IPS-NIHi7 (cell line): ENCODE measurements at regions not wholly inside any gene's neighbourhood (a gene's known extent, or its start where the extent isn't known, plus 50 kb on each side); places are given as distances from the start of the nearest gene placed in this dataset.

Experiments
- DNase-seq: peaks from one replicate; pipeline ENCODE4 v3.0.0; 2012; ENCODE audit warnings: mixed read lengths; ENCODE audit errors: extremely low spot score

DNA sequence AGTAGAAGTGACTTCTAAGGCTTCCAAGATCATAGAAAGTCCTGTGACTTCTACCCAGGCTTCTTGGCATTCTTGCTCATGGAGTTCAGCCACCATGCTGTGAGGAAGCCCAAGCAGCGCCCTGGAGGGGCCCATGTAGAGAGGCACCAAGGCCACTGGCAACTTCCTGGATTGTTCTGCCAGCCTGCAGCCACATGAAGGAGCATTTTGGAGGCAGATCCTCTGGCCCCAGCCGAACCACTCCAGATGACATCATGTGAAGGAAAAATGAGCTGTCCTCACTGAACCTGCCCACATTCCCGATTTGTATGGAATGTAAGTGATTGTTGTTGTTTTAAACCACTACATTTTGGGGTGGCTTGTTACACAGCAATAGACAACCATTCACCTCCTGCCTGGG is 51.5 kb upstream of the MNX1 start:
- DNase-seq = no peak

DNA sequence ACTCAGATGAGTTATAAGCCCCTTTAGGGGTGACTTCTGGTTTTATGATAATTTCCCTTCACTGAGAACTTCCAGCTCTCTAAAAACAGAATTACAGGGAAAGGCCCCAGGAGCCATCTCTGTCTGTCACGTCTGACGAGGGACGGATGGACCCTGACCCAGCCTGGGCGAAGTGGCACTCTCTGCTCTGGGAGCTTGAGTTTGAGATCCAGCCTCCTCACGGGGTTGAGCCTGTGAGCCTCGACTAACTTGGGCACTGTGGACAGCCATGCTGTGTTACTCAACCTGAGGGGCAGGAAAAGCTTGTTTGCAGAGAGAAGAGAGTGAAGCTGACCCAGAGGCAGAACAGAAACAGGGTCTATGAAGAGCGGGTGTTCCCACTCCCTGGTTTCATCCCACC is 54.6 kb upstream of the MNX1 start:
- DNase-seq = no peak

DNA sequence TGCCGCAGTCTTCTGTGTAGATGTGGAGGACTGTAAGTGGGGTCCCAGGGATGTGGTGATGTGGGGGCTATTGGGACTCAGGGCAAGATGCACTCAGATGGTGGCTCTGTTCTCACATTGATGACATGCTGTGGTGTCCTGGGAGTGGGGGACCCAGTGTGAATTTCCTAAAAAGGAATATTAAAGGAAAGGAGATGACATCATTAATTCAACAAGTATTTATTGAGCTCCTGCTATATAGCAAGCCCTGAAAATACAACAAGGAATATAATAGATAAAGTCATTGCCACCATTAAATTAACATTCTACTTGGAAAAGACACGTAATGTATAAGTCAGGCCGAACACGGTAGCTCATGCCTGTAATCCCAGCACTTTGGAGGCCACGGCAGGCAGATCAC is 61.9 kb upstream of the MNX1 start:
- no peak for DNase-seq

DNA sequence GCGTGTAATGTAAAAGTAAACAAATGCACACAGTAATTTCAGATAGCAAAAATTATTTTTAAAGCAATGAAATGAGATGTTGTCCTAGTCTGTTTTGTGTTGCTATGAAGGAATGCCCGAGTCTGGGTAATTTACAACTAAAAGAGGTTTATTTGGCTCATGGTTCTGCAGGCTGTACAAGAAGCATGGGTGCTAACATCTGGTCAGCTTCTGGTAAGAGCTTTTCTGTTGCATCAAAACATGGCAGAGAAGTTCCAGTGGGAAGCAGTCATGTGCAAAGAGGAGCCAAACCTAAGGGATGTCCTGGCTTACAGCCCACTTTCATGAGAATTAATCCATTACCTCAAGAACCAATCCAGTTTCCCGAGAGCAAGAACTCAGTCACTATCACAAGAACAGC is 62.9 kb upstream of the MNX1 start:
- no peak for DNase-seq

DNA sequence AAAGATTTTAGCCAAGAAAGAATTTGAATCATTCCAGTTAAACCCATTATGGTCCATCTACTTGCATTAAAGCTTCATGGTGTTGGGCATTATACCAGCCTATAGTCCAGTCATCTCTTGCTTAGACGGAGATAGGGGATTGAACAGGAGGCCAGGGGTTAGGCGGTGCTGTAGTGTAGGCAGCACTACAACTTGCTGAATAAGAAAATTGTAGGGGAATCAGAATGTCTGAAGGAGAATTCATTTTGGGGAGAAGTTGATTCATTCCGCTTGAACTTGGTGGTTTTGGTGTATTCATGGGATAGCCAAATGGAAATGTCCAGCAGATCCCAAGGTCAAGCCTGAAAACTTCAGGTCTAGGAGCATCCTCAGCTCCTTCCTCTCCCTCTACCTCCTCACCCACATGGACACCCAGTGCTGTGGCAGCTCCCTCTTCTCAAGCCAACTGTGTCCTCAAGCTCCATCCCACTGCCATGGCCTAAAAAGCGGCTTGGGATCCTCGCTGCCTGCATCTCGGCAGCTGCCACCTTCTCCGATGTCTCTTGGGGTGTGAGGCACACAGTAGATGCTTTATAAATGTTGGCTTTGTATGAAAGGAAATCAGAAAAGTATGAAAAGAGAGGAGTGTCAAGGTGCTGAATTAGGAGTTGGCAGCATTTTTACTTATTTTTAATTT is 63.6 kb upstream of the MNX1 start:
- DNase-seq = no peak

DNA sequence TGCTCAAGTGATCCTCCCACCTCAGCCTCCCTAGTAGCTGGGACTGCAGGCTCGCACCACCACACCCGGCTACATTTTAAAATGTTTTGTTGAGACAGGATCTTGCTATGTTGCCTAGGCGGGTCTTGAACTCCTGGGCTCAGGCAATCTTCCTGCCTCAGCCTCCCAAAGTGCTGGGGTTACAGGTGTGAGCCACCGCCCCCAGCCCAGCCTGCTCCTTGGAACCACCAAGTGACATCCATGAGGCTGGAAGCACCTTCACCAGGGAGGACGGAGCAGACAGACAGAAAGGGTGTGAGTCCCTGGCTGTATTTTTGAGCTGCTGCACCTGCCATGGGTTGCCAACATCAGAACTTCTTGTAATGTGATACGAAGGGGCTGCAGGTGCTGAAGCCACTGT is 62.3 kb upstream of the UBE3C start:
- no peak for DNase-seq

DNA sequence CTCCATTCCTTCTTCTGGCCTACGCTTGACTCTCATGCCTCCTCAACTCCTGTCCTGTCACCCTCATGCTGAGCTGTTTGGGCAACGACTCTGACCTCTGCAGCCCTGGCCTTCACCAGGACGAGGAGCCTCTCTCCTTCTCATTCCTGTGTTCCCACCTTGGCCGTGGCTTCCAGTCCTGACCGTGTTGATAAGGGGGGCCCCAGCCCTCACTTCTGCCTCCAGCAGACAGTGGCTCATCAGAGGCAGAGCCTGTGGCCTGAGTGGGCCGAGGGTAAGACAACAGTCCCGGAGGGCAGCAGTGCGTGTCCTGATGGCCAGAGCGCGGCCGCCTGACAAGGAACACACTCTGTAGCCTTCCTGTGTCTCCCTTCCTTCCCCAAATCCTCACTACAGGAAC is 61.7 kb upstream of the UBE3C start:
- no peak for DNase-seq

DNA sequence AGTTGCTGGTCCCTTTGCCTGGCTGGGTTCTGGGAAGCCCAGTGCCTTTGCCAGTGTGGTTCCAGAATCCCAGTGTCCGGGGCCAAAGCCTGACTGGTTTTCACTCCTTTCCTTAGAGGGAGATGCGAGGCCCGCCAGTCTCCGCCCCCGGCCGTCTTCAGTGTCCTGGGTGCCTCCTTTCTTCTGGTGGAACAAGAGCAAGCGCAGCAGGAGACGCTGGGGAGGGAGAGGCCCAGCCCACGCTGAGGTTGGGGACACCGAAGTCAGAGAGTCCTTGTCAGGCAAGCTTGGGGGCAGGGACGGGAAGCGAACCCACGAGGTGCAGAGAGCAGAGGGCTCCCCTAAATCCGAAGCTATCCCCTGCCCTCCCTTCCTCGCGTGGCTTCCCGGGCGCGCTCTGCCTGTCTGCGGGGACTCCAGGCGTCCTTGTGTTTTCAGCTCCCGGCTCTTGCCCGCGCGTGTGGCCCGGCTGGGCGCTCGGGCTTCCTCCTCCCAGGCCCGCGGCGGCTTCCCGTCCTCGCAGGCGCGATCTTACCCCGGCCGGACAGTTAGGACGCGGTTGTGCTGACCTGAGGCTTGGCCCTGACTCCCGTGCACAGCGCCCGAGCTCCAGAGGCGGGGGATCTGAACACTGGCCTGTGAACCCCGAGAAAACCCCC is 60.6 kb upstream of the UBE3C start:
- peak; percentile 70 for DNase-seq

DNA sequence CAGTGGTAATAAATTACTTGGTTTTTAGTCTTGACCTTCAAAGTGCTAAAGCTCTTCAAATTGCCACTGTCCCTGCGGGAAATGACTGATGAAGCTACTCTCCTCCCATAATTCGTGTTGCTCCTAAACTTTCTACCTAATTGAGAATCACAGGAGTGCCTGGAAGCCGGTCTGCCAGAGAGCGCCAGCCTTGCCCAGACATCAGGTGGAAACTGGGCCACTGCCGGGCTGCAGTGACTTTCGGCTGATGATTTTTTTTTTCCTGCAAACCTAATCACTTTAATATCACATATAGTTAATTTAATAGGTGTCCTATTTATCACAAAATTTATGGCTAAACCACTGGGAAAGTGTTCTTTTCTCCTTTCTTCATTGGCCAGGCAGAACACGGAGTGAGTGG is 59.6 kb upstream of the UBE3C start:
- DNase-seq = no peak

DNA sequence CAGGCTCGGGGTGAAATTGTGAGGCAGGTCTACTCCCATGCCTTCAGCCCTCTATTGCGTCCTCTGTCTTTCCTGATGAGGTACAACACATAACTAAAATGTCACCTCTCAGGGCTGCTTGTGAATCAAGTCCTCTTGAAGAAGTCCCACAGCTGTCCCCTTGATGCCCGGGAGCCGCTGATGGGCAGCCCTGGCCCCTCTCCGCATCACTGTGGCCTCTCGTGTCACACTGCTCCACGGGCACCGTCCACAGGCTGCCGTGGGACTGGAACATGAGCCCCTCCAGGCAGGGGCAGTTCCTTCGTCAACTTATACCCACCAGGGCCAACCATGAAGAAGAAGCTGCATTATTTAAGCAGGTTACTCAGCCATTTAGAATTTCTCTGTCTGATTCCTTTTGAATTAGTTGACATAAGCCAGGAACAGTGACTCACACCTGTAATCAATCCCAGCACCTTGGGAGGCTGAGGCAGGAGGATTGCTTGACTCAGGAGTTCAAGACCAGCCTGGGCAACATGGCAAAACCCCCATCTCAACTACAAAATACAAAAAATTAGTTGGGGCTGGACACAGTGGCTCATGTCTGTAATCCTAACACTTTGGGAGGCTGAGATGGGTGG is 58.5 kb upstream of the UBE3C start:
- DNase-seq = no peak

DNA sequence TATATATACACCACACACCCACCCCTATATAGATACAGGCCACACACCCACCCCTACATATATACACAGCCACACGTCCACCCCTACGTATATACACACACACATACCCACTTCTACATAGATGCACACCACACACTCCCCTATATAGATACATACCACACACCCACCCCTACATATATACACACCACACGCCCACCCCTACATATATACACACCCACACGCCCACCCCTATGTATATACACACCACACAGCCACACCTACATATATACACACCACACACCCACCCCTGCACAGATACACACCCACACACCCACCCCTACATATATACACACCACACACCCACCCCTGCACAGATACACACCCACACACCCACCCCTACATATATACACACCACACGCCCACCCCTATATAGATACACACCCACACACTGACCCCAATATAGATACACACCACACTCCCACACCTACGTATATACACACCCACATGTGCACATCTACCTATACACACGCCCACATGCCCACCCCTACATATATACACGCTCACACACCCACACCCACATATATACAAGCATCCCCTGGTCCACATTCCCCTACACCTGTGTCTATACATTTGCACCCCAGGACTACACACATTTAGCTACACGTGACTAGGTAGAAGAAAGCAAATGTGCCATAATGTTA is 52.1 kb upstream of the UBE3C start:
- no peak for DNase-seq

DNA sequence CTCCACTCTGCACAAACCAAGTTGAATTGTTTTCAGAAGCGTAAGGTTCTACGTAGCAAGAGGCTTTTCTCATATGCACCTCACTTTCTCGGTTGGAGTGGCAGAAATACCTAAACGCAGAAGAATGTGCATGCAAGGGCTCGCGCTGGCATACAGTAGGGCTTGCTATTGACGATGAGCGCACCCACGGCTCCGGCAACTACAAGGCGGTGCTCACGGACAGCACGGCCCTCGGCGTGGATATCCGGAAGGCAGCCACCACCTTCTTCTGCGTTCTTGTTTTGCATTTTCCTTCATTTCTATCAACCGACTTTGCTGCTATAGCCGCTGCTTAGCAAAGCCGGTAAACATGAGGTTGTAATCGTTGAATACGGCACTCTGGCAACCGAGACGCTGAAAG is 51.1 kb upstream of the UBE3C start:
- DNase-seq = no peak

DNA sequence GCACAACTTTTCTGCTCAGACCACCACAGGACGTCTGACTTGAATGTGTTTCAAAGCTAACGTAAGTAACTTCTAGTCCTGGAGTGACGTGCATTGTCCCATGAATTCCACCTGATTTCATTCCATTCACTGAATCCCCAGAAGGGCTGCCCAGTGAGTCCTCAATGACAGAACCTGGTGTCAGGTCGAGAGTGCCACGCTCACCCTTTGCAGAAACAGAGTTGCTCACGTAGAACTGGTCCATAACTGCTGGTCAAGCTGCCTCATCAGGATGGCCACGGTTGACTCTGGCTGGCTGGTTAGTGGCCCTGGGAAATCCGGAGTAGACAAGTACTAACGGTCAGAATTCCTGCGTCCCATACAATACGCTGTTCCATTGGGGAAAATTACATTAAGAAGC is 50.6 kb upstream of the UBE3C start:
- DNase-seq = no peak
